ENCODE measurements at regions not wholly inside any gene's neighbourhood (a gene's known extent, or its start where the extent isn't known, plus 50 kb on each side); places are given as distances from the start of the nearest gene placed in this dataset.

GRCh38 chr2:181395851-181396250 lies 61.3 kb upstream of the ITGA4 start:
- no peak for DNase-seq

- no peak for DNase-seq
Measured at GRCh38 chr2:181396256-181397123, 60.7 kb upstream of the ITGA4 start.

GRCh38 chr2:181397331-181397730 lies 59.9 kb upstream of the ITGA4 start:
- no peak for DNase-seq

GRCh38 chr2:181398000-181398399 lies 59.2 kb upstream of the ITGA4 start:
- no peak for DNase-seq

GRCh38 chr2:181399027-181399426 lies 58.2 kb upstream of the ITGA4 start:
- DNase-seq, result no peak

- no peak for DNase-seq
Measured at GRCh38 chr2:181404472-181404871, 52.7 kb upstream of the ITGA4 start.

- DNase-seq, result no peak
Measured at GRCh38 chr2:181407171-181407570, 50.0 kb upstream of the ITGA4 start.

Data from activated CD4-positive, alpha-beta T cell treated with anti-CD3 and anti-CD28 coated beads, Interleukin-2, amount 50 U/mL, for 1 hour (primary cell).